ENCODE measurements at regions not wholly inside any gene's neighbourhood (a gene's known extent, or its start where the extent isn't known, plus 50 kb on each side); places are given as distances from the start of the nearest gene placed in this dataset.

- Histone ChIP-seq H3K9ac (no peak overlapping the region; the same call in 1 of the 2 replicates), H3K27me3 (ENCODE audit: insufficient read depth) (no peaks in the 10 kb centered on the region), H3K9me3 (no peaks in the 10 kb centered on the region), H3K4me2 (peak overlapping the region; percentile 26; the same call in 1 of the 2 replicates), H3K4me1 (ENCODE audit: control insufficient read depth in 1 of 2, insufficient read depth in 2 of 2, low read depth in 1 of 2, low read length in 1 of 2) (peaks cover 73 to 75% of the 10 kb centered on the region in 2 experiments), H3K4me3 (ENCODE audit: low read depth in 2 of 2, low read length in 1 of 2) (no peak overlapping the region), H3F3A (replicated peaks; ENCODE audit: insufficient read depth) (peaks cover 66% of the 10 kb centered on the region), H3K36me3 (replicated peaks in 1 of 2; ENCODE audit: control insufficient read depth in 1 of 2, insufficient read depth in 2 of 2, low read length in 1 of 2) (no peaks in the 10 kb centered on the region), H3K9me2 (no peaks in the 10 kb centered on the region), H4K20me1 (ENCODE audit: insufficient read depth) (no peaks in the 10 kb centered on the region), H3K79me2 (ENCODE audit: insufficient read depth) (peaks cover 21% of the 10 kb centered on the region), H3K27ac (ENCODE audit: low read depth in 2 of 2, low read length in 1 of 2) (peak overlapping the region; percentile 98 to 99), H2AFZ (ENCODE audit: low read depth) (no peak overlapping the region)
- TF ChIP-seq POLR2AphosphoS5 (IDR thresholded peaks at IDR 0.05; ENCODE audit: low read depth, low read length) (no peak), GABPA (IDR thresholded peaks at IDR 0.05; ENCODE audit: low read depth) (no peak), CTCF (IDR thresholded peaks at IDR 0.05) (no peak), FOSL2 (IDR thresholded peaks at IDR 0.05; ENCODE audit: borderline replicate concordance, low read depth) (no peak), FOXJ3 (CRISPR knock-in tag; IDR thresholded peaks at IDR 0.05) (no peak), MEF2A (IDR thresholded peaks at IDR 0.05; ENCODE audit: borderline replicate concordance, low read depth) (no peak), EP300 (IDR thresholded peaks at IDR 0.05; ENCODE audit: borderline replicate concordance in 1 of 2, low read depth in 1 of 2, low read length in 1 of 2) (no peak), RAD21 (IDR thresholded peaks at IDR 0.05; ENCODE audit: low read length) (no peak), RFX5 (IDR thresholded peaks at IDR 0.05; ENCODE audit: low read length) (no peak), SMC3 (IDR thresholded peaks at IDR 0.05; ENCODE audit: low read depth, low read length) (no peak), TCF12 (IDR thresholded peaks at IDR 0.05) (no peak), FOXM1 (IDR thresholded peaks at IDR 0.05; ENCODE audit: low read depth) (no peak)
- TF ChIP-seq, protein P1, sequence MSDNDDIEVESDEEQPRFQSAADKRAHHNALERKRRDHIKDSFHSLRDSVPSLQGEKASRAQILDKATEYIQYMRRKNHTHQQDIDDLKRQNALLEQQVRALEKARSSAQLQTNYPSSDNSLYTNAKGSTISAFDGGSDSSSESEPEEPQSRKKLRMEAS (IDR thresholded peaks at IDR 0.05; ENCODE audit: low read depth) = no peak
- TF ChIP-seq, protein P2, sequence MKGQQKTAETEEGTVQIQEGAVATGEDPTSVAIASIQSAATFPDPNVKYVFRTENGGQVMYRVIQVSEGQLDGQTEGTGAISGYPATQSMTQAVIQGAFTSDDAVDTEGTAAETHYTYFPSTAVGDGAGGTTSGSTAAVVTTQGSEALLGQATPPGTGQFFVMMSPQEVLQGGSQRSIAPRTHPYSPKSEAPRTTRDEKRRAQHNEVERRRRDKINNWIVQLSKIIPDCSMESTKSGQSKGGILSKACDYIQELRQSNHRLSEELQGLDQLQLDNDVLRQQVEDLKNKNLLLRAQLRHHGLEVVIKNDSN (IDR thresholded peaks at IDR 0.05; ENCODE audit: borderline replicate concordance, low read depth) = no peak
- CTCF ChIA-PET = interaction anchor here (0.6 to 6.1 kb wide), 14 partner anchors 10 to 110 kb away, joined by 3 to 45 read pairs (median 4); partner anchors contain the start of gene IRF2BPL
- DNase-seq = no peak
- 92% methylated on average over 10 of the region's 11 CpGs for WGBS (ENCODE audit: low lambda C conversion rate)
- POLR2A ChIA-PET = interaction anchor here (0.7 to 5.1 kb wide), 8 partner anchors 11 to 93 kb away, joined by 3 to 36 read pairs (median 6); partner anchors contain the start of gene IRF2BPL
These were observed 70.2 kb downstream of the IRF2BPL start for GRCh38 chr14:76958020-76958979.
